ENCODE measurements at regions not wholly inside any gene's neighbourhood (a gene's known extent, or its start where the extent isn't known, plus 50 kb on each side); places are given as distances from the start of the nearest gene placed in this dataset.

DNA sequence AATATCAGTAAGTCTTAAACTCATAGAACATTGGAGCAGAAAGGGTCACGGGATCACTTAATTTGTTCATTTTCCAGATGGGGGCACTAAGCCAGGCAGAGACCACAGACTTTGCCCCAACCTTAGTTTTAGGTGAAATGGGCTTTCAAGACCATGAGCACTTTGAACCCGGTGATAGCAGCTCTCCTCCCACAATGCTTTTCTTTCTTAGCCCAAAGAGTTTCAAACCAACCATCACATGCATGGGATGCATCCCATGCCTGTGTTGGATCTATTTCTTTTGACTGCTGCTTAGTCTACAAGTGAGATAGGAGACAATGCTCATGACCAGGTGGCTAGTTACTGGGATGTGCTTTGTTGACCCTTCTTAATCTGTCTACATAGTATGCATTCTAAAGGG, 240.6 kb downstream of the NUF2 start:
- no peaks in the 10 kb centered on the region for H3K9me3 ChIP-seq
- H3K4me1 ChIP-seq (ENCODE audit: insufficient read depth): no peaks in the 10 kb centered on the region
- no peak overlapping the region for H3K4me3 ChIP-seq
- intact Hi-C loops (cut with DNase I): no loop called here
- TF ChIP-seq, protein P1, sequence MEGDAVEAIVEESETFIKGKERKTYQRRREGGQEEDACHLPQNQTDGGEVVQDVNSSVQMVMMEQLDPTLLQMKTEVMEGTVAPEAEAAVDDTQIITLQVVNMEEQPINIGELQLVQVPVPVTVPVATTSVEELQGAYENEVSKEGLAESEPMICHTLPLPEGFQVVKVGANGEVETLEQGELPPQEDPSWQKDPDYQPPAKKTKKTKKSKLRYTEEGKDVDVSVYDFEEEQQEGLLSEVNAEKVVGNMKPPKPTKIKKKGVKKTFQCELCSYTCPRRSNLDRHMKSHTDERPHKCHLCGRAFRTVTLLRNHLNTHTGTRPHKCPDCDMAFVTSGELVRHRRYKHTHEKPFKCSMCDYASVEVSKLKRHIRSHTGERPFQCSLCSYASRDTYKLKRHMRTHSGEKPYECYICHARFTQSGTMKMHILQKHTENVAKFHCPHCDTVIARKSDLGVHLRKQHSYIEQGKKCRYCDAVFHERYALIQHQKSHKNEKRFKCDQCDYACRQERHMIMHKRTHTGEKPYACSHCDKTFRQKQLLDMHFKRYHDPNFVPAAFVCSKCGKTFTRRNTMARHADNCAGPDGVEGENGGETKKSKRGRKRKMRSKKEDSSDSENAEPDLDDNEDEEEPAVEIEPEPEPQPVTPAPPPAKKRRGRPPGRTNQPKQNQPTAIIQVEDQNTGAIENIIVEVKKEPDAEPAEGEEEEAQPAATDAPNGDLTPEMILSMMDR (IDR thresholded peaks at IDR 0.05): no peak
- TF ChIP-seq EP300 (IDR thresholded peaks at IDR 0.05) (no peak), POLR2A (IDR thresholded peaks at IDR 0.05) (no peak)
- no peak for DNase-seq
- no peaks in the 10 kb centered on the region for H3K27me3 ChIP-seq
- H3K27ac ChIP-seq: no peak overlapping the region
- 90 to 94% (median 91%) methylated on average over 2 of the region's 2 CpGs for WGBS, 3 donors
- H3K36me3 ChIP-seq: no peaks in the 10 kb centered on the region

DNA sequence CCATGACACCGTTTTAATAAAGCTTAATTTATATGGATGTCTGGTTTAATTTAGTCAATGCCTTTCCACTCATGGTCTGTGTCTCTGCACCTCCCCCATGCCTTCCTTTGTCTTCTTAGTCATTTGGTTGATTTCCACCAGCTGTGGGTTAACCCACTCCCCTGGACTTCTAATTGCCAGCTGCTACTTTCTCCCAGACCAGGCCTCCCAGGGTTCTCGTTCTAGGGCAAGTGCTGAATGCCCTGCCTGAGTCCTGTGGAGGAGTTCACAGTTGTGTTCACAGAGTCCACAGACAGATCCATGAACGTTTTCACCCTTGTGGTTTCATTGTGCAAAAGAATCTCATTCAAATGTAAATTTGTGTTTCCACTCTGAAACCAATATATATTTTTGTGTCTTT, 243.4 kb downstream of the NUF2 start:
- no peak for DNase-seq
- H3K4me3 ChIP-seq: no peak overlapping the region
- no peaks in the 10 kb centered on the region for H3K4me1 ChIP-seq (ENCODE audit: insufficient read depth)
- H3K27ac ChIP-seq: no peak overlapping the region
- no peak for TF ChIP-seq POLR2A (IDR thresholded peaks at IDR 0.05)
- no peak for TF ChIP-seq EP300 (IDR thresholded peaks at IDR 0.05)
- TF ChIP-seq, protein P1 (IDR thresholded peaks at IDR 0.05): no peak
- intact Hi-C loops (cut with DNase I): no loop called here
- no peaks in the 10 kb centered on the region for H3K9me3 ChIP-seq
- 29 to 38% (median 30%) methylated on average over 3 of the region's 3 CpGs for WGBS, 3 donors
- H3K36me3 ChIP-seq: no peaks in the 10 kb centered on the region
- H3K27me3 ChIP-seq: no peaks in the 10 kb centered on the region

DNA sequence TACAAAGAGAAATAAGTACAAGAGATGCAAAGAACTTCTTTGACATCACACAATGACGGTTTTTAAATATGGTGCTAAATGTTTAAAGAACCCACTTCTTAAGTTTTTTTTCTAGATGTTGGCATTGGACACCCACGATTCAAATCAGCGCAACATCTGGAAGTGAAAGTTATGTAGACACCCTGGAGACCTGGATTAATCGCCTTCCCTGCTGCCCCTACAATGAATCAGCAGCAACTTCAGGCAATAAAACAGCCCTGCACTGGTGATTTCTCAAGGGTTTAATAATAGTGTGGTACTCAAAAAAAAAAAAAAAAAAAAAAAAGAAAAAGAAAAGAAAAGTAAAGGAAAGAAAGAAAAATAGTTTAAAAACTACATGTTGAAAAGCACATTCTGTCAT, 248.3 kb downstream of the NUF2 start:
- intact Hi-C loops (cut with DNase I): no loop called here
- H3K9me3 ChIP-seq: no peaks in the 10 kb centered on the region
- TF ChIP-seq EP300 (IDR thresholded peaks at IDR 0.05) (no peak), POLR2A (IDR thresholded peaks at IDR 0.05) (no peak)
- TF ChIP-seq, protein P1 (IDR thresholded peaks at IDR 0.05): no peak
- no peaks in the 10 kb centered on the region for H3K36me3 ChIP-seq
- no peaks in the 10 kb centered on the region for H3K27me3 ChIP-seq
- DNase-seq: no peak
- H3K4me1 ChIP-seq (ENCODE audit: insufficient read depth): no peaks in the 10 kb centered on the region
- no peak overlapping the region for H3K4me3 ChIP-seq
- 62 to 73% (median 64%) methylated on average over 4 of the region's 4 CpGs for WGBS, 3 donors
- H3K27ac ChIP-seq: no peak overlapping the region

DNA sequence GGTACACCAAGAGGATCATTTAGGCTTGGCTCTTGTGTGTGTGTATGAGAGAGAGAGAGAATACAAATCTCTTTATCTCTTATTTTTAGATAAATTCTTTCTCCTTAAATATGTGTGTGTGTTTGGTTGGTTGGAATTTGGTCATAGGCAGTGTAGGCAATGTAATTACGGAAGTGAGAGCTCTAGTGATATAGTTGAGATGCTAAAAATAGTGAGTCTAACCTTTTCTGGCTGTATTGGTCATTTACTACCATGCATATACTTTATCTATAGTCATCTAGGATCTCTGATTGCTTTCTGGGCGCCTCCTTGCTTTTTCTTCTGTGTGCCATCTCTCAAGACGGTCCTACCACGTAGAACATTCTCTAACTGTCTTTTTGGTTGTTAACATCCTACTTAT, 250.2 kb downstream of the NUF2 start:
- no peak for DNase-seq
- WGBS, 3 donors: 88 to 93% (median 90%) methylated on average over 4 of the region's 4 CpGs
- no peak overlapping the region for H3K27ac ChIP-seq

More for the DNA sequence above, 250.2 kb downstream of the NUF2 start:
- Histone ChIP-seq H3K4me1 (ENCODE audit: insufficient read depth) (no peaks in the 10 kb centered on the region), H3K27me3 (no peaks in the 10 kb centered on the region), H3K9me3 (no peaks in the 10 kb centered on the region), H3K4me3 (no peak overlapping the region), H3K36me3 (no peaks in the 10 kb centered on the region)
- intact Hi-C loops (cut with DNase I): no loop called here
- TF ChIP-seq EP300 (IDR thresholded peaks at IDR 0.05) (no peak), POLR2A (IDR thresholded peaks at IDR 0.05) (no peak)
- TF ChIP-seq, protein P1 (IDR thresholded peaks at IDR 0.05): no peak
